ENCODE measurements at regions not wholly inside any gene's neighbourhood (a gene's known extent, or its start where the extent isn't known, plus 50 kb on each side); places are given as distances from the start of the nearest gene placed in this dataset.
A peak's percentile ranks its signal among the peaks of the same experiment; 100 is the strongest.
"Not testable (repeated sequence)": the region's sequence is repeated elsewhere in the genome, so short reads cannot be mapped to it uniquely, and the experiment has no call there.

DNA sequence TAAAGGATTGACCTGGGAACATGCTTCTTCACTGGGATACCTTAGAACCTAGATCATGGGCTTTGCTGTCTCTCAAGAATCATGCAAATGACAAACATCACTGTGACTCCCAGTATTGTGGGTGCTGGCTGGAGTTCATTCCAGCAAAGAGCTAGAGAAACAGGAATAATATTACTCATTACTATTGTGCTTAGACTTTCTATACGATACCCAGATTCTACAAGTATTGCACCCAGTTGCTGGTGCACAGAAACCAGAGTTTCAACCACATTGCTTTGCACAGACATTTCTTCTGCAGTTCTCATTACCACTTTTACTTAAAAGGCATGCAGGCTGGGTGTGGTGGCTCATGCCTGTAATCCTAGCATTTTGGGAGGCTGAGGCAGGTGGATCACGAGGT, 220.4 kb upstream of the ZNF217 start:
- no peak for DNase-seq

DNA sequence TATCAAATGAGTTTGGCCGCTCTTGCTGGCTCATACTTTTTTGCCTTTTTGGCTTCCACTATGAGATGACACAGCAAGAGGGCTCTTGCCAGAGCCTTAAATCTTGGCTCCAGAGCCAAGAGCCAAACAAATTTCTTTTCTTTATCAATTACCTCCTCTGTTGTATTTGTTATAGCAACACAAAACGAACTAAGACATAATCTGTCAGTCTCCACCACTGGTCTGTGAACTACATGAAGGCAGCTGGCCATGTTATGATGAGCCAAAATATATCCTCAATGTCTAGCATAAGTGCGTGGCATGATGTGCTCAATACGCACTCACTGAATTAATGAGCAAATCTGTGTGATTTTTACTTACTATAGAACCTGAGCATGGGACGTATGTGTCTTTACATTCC, 220.0 kb upstream of the ZNF217 start:
- no peak for DNase-seq

DNA sequence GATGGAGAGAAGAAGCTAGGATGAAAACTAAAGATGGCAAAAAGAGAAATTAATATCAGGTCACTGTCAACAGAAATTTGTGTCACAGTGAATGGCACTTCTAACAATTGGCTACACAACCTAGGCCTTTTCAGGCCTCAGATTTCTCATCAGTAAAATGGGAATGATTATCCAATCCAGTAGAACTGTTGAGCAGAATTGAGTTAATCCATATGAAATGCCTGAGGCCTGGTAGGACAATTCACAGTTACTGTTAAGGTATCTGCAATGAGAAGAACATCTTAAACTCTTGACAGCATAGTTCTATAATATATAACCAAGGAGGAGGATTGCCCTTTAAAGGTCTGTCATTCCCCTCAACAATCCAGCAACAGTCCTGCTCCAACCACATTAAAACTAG, 217.9 kb upstream of the ZNF217 start:
- DNase-seq = no peak

DNA sequence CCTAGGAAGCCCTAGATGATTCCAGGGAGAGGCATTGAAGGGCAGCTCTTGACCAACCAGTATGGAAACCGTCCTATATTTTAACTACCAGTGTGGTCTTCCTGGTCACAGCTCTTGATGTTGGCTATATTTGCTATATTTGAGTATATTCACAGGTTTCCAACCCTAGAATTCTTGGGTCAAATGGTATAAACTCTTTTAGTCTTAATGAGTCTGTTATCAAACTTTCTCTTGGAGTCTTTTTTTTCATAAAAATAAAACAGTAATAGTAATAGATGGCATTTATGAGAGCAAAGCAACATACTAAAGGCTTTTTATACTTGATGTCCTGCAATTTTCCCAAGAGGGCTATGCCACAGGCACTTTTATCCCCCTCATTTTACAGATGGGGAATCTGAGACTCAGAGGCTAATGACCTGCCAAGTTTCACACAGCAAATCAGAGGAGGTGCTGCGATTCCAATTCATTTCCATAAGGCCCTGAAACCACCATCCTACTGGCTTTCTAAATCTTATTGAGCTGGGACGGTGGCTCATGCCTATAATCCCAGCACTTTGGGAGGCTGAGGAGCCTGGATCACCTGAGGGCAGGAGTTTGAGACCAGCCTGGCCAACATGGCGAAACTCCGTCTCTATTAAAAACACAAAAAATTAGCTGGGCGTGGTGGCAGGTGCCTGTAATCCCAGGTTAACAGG, 217.2 kb upstream of the ZNF217 start:
- DNase-seq = no peak

DNA sequence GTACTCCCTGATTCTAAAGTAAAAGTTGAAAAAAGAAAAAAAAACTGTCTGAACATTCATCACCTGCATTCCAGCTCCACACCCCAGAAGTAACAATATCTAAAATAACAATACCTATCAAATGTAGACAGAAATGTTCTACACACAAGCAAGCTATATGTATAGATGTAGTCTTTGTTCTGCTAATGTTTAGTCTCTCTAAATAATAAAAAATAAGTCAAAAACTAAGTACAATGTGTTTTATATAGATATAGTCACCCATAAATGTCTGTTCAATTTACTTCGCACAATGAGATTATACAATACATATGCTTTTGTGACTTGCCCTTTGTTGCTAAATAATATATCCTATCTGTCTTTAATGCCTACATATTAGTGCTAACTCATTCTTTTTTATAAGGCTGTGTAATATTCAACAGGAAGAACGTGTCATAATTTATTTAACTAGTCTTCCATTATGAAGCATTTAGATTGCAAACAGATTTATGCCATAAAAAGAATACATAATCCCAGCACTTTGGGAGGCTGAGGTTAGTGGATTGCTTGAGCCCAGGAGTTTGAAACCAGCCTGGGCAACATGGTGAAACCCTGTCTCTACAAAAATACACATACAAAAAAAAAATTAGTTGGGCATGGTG, 216.2 kb upstream of the ZNF217 start:
- no peak for DNase-seq

DNA sequence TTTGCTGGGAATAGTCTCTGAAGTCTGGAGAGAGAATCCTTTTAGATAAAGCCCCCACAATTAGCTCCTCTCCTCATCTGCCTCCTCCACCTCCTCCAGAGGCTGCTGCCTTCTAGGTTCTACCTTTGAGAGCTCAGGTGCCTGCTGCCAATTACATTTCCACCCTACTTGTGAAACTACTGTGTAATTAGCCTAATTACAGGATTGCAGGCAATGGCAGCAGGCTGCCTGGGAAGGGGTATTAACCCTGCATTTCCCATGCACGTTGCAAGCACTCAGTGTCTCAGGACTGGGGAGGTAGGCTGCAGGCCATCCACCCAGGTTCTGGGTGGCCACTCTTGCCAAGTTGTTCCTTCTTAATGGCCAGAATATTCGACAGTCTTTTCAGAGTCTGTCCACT, 215.6 kb upstream of the ZNF217 start:
- no peak for DNase-seq

DNA sequence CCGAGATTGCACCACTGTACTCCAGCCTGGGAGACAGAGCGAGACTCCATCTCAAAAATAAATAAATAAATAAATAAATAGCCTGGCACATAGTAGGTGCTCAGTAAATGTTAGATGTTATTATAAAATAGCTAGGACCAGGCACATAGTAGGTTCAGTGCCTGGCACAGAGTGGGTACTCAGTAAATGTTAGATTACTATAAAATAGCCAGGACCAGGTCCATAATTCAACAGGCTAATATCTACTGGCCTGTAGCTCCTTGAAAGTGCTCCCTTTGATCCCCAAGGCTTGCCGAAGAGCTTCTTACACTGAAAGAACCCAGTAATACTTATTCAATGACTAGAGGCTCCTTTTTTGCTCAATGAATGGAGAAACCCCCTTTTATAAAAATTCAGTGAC, 215.1 kb upstream of the ZNF217 start:
- no peak for DNase-seq

DNA sequence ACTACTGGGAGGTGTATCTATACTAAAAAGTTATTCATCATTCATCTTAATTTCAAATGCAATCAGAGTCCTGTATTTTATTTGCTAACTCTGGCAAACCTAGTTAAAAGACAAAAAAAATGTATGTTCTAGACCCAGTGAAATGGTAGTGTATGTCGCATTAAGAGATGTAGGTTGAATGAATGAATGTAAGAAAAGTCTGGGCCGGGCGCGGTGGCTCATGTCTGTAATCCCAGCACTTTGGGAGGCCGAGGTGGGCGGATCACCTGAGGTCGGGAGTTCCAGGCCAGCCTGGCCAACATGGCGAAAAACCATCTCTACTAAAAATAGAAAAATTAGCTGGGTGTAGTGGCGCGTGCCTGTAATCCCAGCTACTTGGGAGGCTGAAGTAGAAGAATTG, 214.7 kb upstream of the ZNF217 start:
- DNase-seq = not testable (repeated sequence)

DNA sequence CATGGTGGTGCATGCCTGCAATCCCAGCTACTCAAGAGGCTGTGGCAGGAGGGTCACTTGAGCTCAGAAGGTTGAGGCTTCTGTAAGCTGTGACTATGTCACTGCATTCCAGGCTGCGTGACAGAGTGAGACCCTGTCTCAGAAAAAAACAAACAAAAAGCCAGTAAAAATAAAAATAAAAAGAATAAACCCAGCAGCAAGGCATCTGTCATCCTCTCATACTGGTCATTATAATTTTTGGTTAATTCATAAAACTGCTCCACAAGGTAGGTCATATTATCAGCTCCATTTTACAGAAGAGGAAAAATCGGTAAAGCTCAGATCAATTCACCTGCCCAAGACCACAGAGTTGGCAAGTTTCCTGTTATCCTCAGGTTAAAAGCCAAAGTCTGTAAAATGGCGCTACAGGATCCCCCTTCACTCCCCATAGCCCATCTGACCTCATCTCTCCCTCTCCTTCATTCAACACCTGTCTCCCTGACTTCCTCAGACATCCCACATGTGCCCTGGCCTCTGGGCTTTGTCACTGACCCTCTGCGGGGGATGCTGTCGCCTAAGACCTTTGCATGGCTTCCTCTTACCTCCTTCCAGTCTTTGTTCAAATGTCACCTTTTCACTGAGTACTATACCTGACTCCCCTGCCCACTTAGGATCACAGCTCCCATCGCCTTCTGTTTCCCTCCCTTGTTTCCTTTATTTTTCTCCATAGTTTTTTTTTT, 213.2 kb upstream of the ZNF217 start:
- no peak for DNase-seq

DNA sequence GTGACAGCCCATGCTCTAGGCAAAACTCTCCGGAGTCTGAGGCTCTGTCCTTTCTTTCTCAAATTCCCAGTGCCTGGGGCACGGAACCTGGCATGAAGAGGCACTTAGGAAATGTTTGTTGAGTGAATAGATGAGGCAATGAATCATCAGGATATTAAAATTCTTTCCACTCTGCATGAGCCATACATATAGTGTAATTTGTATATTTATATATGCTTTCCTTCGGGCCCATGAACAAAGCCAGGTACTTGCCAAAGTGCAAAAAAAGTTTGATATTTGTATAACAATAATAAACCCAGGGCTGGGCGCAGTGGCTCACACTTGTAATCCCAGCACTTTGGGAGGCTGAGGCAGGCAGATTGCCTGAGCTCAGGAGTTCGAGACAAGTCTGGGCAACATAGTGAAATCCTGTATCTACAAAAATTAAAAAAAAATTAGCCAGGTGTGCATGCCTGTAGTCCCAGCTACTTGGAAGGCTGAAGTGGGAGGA, 212.3 kb upstream of the ZNF217 start:
- DNase-seq = no peak

DNA sequence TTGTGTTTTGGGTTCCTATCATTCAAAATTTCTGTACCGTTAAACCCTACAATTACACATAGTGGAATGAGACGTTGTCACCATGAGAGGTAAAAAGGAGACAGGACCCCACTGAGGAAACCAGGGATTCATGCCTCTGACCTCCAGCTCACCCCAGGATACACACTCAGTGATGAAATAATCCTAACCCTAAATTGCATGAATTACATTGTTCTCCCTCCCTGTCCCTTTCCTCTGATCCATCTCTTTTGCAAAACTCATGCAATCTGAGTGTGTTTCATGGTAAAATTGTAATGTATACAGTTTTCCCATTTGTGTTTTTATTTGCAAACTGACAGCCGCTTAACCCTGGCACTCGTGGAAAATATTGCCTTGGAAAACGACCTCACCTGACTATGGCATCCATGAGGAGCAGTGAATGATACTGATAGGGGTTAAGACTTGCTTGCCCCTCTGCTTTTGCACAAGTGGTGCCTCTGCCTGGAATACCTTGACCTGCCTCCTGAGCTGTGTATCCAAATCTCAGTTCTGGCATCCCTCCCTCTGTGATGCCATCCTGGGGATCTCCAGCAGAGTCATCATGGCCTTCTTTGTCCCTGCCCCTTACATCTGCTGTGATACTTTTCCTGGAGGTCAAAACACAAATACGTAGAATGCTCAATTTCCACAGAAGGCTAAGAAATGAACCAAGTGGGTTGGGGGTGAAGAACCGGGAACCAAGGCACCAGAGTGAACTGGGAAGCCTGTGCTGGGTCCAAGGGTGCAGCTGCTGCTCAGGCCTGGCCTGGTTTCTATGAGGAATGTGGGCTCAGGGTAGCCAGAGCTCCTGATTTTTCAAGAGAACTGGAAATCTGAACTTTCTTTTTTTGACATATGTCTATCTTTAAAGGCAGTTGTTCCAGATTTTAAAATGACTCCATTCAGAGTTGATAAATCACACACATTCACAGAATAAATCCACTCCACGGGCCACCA, 211.6 kb upstream of the ZNF217 start:
- no peak for DNase-seq

DNA sequence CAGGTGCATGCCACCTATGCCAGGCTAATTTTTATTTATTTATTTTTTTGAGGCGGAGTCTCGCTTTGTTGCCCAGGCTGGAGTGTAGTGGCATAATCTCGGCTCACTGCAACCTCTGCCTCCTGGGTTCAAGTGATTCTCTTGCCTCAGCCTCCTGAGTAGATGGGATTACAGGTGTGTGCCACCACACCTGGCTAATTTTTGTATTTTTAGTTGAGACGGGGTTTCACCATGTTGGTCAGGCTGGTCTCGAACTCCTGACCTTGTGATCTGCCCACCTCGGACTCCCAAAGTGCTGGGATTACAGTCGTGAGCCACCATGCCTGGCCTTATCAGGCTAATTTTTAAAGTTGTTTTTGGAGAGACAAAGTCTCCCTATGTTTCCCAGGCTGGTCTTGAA, 210.7 kb upstream of the ZNF217 start:
- not testable (repeated sequence) for DNase-seq

DNA sequence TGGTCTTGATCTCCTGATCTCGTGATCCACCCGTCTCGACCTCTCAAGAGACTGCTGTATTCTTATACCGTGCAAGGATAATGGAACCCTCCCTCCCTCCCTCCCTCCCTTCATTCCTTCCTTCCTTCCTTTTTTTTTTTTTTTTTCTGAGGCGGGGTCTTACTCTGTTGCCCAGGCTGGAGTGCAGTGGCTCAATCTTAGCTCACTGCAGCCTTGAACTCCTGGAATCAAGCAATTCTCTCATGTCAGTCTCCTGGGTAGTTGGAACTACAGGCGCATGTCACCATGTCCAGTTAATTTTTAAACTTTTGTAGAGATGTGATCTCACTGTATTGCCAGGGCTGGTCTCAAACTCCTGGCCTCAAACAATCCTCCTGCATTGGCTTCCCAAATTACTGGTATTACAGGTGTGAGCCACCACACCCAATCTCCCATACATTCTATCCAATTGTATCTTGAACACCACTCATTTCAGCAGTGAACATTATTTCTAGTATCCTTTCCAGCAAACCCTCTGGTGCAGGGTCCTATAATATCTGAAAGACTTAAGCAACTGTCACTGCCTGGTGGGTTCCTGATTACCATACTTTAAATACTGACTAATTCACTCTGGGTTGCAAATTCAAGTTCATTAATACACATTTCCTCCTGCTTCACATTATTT, 210.0 kb upstream of the ZNF217 start:
- DNase-seq = no peak

DNA sequence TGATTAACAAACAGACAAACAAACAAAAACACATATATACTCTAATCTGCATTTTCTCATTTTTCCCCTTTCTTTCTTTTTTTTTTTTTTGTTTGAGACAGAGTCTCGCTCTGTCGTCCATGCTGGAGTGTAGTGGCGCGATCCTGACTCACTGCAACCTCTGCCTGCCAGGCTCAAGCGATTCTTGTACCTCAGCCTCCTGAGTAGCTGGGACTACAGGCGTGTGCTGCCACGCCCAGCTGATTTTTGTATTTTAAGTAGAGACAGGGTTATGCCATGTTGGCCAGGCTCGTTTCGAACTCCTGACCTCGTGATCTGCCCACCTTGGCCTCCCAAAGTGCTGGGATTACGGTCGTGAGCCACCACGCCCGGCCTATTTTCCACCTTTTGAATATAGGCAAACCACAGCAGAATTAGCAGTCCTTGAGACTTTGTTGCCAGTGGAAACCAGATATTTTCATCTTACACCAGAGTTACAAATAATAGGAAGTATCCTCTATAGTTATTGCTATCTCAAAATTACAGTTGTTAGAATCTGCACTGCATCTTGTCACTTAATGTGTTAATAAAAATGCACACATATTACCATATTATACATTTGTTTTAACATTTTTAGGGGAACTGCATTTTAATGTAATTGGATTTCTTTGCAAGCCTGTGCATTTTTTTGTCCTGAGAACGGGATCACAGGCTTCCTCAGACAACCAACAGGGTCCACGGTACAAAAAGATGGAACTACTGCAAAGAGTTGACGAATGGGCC, 208.2 kb upstream of the ZNF217 start:
- no peak for DNase-seq

DNA sequence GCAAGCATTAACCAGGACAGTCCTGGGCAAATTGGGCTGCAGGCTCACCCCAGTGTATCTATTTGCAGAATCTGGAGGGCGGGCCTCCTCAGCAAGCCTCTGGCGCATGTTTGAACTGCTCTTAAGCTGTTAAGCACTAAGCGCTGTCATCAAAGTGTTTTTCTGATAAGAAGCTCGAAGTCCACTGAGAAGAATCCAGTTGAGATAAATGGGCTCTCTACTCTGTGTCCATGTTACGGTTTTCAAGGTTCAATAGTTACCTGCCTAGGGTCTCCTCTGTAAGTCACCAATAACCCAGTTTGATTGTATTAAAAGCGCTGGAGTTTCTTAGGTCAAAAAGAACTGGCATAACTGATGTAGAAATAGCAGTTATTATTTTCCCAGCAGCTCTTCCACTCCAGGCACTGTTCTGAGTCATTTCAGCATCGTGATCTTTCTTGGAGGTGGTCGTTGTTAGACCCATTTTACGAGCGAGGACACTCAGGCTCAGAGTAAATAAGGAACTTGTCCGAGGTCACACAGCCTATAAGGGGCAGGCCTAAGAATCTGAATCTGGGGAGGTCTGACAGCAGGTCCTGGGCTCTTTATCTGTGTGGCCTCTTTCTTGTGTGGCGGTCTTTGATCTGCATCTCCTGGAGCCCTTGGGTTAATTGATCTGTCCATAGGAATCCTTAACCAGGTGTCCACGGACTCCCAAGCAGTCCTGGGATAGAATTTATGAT, 207.4 kb upstream of the ZNF217 start:
- DNase-seq = no peak

DNA sequence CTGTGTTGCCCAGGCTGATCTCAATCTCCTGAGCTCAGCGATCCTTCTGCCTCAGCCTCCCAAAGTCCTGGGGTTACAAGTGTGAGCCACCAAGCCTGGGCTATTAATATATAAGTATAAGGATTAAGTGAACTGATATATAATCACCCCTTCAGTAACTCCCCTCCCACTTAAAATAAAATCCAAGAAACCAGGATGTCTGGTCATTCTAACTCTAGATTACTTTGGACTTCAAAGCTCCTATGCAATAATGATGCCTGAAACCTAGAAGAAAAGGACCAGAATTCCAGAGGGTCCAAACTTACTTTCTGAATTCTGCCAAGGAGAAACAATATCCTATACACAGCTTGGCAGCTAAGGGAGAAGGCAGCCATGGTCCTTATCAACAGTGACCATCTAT, 206.8 kb upstream of the ZNF217 start:
- DNase-seq = no peak

DNA sequence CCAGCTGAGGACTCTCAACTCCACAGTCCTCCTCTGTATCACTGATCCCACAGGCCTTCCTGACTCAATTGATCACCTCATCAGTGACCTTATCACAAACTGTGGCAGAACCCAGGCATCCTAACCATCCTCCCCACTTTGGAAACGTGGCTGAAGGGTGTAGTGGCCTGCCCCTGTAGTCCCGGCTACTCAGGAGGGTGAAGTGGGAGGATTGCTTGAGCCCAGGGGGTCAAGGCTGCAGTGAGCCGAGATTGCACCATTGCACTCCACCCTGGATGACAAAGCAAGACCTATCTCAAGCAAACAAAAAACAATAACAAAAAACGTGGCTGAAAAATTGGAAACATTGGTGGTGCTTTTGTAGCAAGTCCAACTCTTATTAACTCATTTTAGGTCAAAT, 203.4 kb upstream of the ZNF217 start:
- DNase-seq = no peak

DNA sequence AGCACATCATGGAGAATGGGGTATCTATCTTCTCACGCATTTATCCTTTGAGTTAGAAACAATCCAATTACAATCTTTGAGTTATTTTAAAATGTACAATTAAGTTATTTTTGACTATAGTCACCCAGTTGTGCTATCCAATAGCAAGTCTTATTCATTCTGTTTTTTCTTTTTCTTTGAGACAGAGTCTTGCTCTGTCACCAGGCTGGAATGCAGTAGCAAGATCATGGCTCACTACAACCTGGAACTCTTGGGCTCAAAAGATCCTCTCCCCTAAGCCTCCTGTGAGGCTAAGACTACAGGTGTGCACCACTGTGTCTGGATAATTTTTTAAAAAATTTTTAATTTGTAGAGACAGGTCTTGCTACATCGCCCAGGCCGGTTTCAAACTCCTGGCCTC, 201.5 kb upstream of the ZNF217 start:
- peak; percentile 5 for DNase-seq

DNA sequence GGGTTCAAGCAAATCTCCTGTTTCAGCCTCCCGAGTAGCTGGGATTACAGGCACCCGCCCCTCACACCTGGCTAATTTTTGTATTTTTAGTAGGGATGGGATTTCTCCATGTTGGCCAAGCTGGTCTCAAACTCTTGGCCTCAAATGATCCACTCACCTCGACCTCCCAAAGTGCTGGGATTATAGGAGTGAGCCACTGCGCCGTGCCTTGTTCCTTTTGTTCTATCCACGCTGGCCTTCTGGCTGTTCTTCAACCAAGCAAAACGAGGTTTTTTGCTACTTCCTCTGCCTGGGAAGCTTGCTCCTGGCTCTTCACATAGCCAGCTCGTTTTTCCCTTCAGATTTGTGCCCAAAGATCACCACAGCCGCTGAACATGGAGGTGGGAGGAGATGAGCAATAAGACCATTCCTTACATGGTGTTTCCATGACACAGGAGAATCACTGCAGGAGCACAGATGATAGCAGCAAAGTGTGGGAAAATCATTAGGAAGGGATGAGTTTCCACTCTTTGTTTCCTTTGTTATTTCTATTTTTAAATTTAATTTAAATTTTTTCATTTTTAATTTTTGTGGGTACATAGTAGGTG, 201.0 kb upstream of the ZNF217 start:
- DNase-seq = peak; percentile 14

DNA sequence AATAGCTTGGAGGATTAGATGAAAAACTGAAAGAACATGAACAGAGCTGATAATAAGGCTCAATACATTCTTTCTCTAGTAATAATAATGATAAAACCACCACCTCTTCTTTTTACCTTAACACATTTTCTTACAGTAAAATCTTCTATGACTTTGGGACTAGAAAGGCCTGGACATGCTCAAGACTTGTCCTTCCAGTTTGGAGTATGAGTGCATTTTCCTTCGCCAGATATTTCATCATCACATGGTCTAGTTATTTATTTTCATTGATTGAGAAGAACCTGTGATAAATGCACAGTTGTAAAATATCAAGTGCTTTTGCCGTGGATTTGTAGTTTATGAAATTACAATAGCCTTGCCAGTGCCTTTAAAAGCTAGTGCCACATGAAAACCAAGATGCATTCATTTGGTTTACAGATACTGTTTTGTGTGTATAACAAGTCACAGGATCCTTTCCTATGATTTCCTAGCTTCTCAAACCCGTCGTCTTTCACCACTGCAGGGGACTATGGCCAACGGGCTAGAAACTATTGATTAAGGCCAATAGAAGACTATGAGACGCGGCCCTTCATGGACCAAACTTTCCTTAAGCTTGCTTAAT, 200.2 kb upstream of the ZNF217 start:
- DNase-seq = no peak
